LNCAP (cell line): ENCODE measurements at regions not wholly inside any gene's neighbourhood (a gene's known extent, or its start where the extent isn't known, plus 50 kb on each side); places are given as distances from the start of the nearest gene placed in this dataset.

Experiments
- CTCF ChIP-seq: fragments of 450-650 bp; IDR thresholded peaks from 2 replicates; pipeline ENCODE4 v1.5.1; 2017; ENCODE audit warnings: mild to moderate bottlenecking

- no peak for TF ChIP-seq CTCF
Observed at GRCh38 chr3:165532851-165533250, 304.4 kb downstream of the BCHE start.

- TF ChIP-seq CTCF, result no peak
Observed at GRCh38 chr3:165529451-165529850, 307.8 kb downstream of the BCHE start.

- TF ChIP-seq CTCF, result no peak
Observed at GRCh38 chr3:165526367-165526766, 310.9 kb downstream of the BCHE start.

- no peak for TF ChIP-seq CTCF
Observed at GRCh38 chr3:165523801-165524200, 313.4 kb downstream of the BCHE start.

GRCh38 chr3:165522386-165522785 lies 314.8 kb downstream of the BCHE start:
- no peak for TF ChIP-seq CTCF

GRCh38 chr3:165521131-165521871 lies 315.9 kb downstream of the BCHE start:
- TF ChIP-seq CTCF, result no peak

- TF ChIP-seq CTCF, result no peak
Observed at GRCh38 chr3:165519687-165520086, 317.5 kb downstream of the BCHE start.

- TF ChIP-seq CTCF, result no peak
Observed at GRCh38 chr3:165518346-165518745, 318.9 kb downstream of the BCHE start.
